Heart left ventricle (tissue), 13 donors: ENCODE measurements at regions not wholly inside any gene's neighbourhood (a gene's known extent, or its start where the extent isn't known, plus 50 kb on each side); places are given as distances from the start of the nearest gene placed in this dataset.

Experiments
- POLR2A ChIP-seq, 2 donors: fragments of 450-650 bp; IDR thresholded peaks; one replicate each; pipeline ENCODE4 v1.6.1; 2017; ENCODE audit warnings: antibody characterized with exemption in 2 of 2, mild to moderate bottlenecking in 2 of 2, moderate library complexity in 2 of 2
- TF ChIP-seq, protein P1 (sequence below), 12 donors: fragments of 200-600 bp; sonication (generic) in 4 of 12; IDR thresholded peaks; one replicate each; pipeline versions ENCODE4 v1.5.0 to v1.8.0; 2018 to 2022; ENCODE audit warnings: antibody characterized with exemption in 12 of 12, mild to moderate bottlenecking in 5 of 12
- donor health status: ischemic (EF 13 %, LVEDD 7.1; RV severe dilation, severe dysfunction).
- donor health status: DM: no; HTN: yes; CAD: no.
- donor health status: DM: no; HTN: no; CAD: no.
- donor health status: ischemic (EF 25% LVEDD 6.9; RV normal size, moderate dysfunction).
- donor health status: ischemic (EF 25% LVEDD 5.7; RV mildly dilated, moderate dysfunction).
- donor health status: ischemic (EF 35%, LVEDD 5.7; RV mildly dilated, moderate dysfunction).
- donor health status: nonischemic (EF 11% LVEDD 7.7; RV severe dilation, severe dysfunction).
- donor health status: DM: yes; HTN: yes; CAD: no.
- donor health status: PGD.
- donor health status: ischemic (EF 29% LVEDD 5.4; RV normal size, mild dysfunction).
- donor health status: nonischemic (EF 23%, LVEDD 6.1; RV moderate dilation, normal function).

DNA sequence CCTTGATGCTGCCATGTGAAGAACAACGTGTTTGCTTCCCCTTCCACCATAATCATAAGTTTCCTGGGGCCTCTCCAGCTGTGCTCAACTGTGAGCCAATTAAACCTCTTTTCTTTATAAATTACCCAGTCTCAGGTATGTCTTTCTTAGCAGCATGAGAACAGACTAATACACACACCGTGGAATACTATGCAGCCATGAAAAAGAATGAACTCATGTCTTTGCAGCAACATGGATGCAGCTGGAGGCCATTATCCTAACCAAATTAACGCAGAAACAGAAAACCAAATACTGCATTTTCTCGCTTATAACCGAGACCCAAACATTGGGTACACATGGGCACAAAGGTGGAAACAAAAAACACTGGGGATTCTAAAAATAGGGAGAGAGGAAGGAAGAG lies 286.7 kb upstream of the MINDY3 start:
- TF ChIP-seq, protein P1, sequence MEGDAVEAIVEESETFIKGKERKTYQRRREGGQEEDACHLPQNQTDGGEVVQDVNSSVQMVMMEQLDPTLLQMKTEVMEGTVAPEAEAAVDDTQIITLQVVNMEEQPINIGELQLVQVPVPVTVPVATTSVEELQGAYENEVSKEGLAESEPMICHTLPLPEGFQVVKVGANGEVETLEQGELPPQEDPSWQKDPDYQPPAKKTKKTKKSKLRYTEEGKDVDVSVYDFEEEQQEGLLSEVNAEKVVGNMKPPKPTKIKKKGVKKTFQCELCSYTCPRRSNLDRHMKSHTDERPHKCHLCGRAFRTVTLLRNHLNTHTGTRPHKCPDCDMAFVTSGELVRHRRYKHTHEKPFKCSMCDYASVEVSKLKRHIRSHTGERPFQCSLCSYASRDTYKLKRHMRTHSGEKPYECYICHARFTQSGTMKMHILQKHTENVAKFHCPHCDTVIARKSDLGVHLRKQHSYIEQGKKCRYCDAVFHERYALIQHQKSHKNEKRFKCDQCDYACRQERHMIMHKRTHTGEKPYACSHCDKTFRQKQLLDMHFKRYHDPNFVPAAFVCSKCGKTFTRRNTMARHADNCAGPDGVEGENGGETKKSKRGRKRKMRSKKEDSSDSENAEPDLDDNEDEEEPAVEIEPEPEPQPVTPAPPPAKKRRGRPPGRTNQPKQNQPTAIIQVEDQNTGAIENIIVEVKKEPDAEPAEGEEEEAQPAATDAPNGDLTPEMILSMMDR (IDR thresholded peaks at IDR 0.05) = no peak
- TF ChIP-seq POLR2A (IDR thresholded peaks at IDR 0.05) = no peak
